Heart right ventricle (tissue), 16 donors: ENCODE measurements at regions not wholly inside any gene's neighbourhood (a gene's known extent, or its start where the extent isn't known, plus 50 kb on each side); places are given as distances from the start of the nearest gene placed in this dataset.

Experiments used
- ATAC-seq, 8 donors: fragments of 200-7000 bp; cut with Tn5 transposase; one replicate each; pipeline ENCODE4 v1.9.1; 2020; ENCODE audit warnings: mild to moderate bottlenecking in 8 of 8, moderate library complexity in 8 of 8, moderate number of reproducible peaks in 1 of 8
- DNase-seq, 2 donors: peaks; one replicate each; pipeline ENCODE4 v3.0.0-alpha.2; 2020
- H3K27ac ChIP-seq, 10 donors: fragments of 200-600 bp; sonication (generic) in 2 of 10; one replicate each; pipeline versions ENCODE4 v1.5.0 to v1.8.0; 2020 to 2022; ENCODE audit warnings: mild to moderate bottlenecking in 3 of 10
- H3K27me3 ChIP-seq, 7 donors: fragments of 200-600 bp; one replicate each; pipeline ENCODE4 v1.8.0; 2021 to 2022; ENCODE audit warnings: mild to moderate bottlenecking in 2 of 7
- H3K36me3 ChIP-seq, 9 donors: fragments of 200-600 bp; sonication (generic) in 1 of 9; one replicate each; pipeline versions ENCODE4 v1.5.0 to v1.8.0; 2020 to 2022; ENCODE audit warnings: mild to moderate bottlenecking in 2 of 9
- H3K4me1 ChIP-seq, 9 donors: fragments of 200-600 bp; sonication (generic) in 1 of 9; one replicate each; pipeline versions ENCODE4 v1.5.0 to v1.8.0; 2020 to 2022; ENCODE audit warnings: mild to moderate bottlenecking in 4 of 9
- H3K4me3 ChIP-seq, 10 donors: fragments of 200-600 bp; sonication (generic) in 2 of 10; one replicate each; pipeline versions ENCODE4 v1.5.0 to v1.8.0; 2020 to 2022; ENCODE audit warnings: mild to moderate bottlenecking in 7 of 10, moderate library complexity in 2 of 10
- H3K9me3 ChIP-seq, 11 donors: fragments of 200-600 bp in 10 of 11; sonication (generic) in 2 of 11; one replicate each; pipeline versions ENCODE4 v1.5.0 to v1.8.0; 2013 to 2022; ENCODE audit warnings: mild to moderate bottlenecking in 2 of 11, control low read depth in 1 of 11, moderate library complexity in 1 of 11
- WGBS, 2 donors: extraction: QIAGEN DNeasy Blood & Tissue Kit; methylation state at CpG; one replicate each; pipeline ENCODE4 v1.1.7; 2013; ENCODE audit warnings: inconsistent platforms in 1 of 2; 5-methylcytosine and 5-hydroxymethylcytosine counted together
- intact Hi-C, 10 donors: fragments of 100-400 bp; cut with DNase I; formaldehyde crosslinking; loops; one replicate each; pipeline versions ENCODE4 v1.11.1 to v1.14.2; 2022
- TF ChIP-seq, protein P1 (sequence below), 9 donors: fragments of 200-600 bp; sonication (generic) in 2 of 9; IDR thresholded peaks; one replicate each; pipeline versions ENCODE4 v1.5.0 to v1.8.0; 2021 to 2022; ENCODE audit warnings: antibody characterized with exemption in 9 of 9, mild to moderate bottlenecking in 5 of 9, moderate library complexity in 1 of 9
- donor health status: Arrhythmogenic right ventricular cardiomyopathy.
- donor health status: ischemic (EF 13 %, LVEDD 7.1; RV severe dilation, severe dysfunction).
- donor health status: healthy with polysubstance abuse.
- donor health status: DM: no; HTN: yes; CAD: no.
- donor health status: DM: no; HTN: no; CAD: no.
- donor health status: ischemic (EF 25% LVEDD 6.9; RV normal size, moderate dysfunction).
- donor health status: ischemic (EF 25% LVEDD 5.7; RV mildly dilated, moderate dysfunction).
- donor health status: healthy.
- donor health status: DM: yes; HTN: yes; CAD: no.
- donor health status: Ischemic cardiomyopathy.
- donor health status: ischemic (EF 35%, LVEDD 5.7; RV mildly dilated, moderate dysfunction).
- donor health status: nonischemic (EF 11% LVEDD 7.7; RV severe dilation, severe dysfunction).
- donor health status: DM: yes; HTN: yes; CAD: no.
- donor health status: PGD.
- donor health status: ischemic (EF 29% LVEDD 5.4; RV normal size, mild dysfunction).
- donor health status: nonischemic (EF 23%, LVEDD 6.1; RV moderate dilation, normal function).

DNA sequence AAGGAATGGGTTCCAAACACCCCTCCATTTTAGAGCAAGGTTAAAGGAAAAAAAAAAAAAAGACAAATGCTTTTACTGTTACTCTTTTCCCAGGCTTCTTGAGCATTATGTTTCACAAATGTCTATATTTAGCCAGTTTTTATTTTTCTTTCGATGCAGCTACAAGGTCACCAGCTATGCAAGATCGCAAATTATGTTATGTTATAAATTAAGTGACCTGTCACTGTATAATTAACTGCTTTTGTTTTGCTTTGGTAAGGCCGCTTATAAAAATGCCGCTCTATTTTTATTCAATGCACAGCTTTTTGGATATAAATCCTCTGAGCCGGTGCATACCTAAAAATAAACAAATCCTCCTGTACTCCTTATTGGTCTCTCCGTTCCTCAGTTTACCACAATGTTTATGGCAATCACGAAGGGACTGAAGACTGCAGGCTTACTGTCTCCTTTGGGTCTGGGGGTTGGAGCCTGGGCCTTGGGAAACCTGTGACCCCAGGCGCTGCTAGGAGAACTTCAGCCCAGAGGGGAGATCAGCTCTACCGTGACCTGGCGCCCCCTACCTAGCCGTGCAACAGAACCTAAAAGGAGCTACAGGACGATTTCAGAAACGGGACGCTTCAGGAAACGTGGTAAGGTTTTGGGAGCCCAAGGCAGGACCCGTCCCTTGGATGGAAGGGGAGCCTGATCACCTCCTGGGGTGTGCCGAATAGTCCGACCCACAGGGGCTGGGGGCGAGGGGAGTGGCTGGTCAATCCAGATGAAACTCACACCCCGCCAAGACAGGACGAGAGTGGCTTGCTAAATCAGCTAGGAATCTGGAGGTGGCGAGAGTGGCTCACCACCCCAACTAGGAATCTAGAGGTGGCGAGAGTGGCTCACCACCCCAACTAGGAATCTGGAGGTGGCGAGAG lies 101.2 kb upstream of the CD55 start:
- Histone ChIP-seq H3K9me3 (peaks cover 0 to 1% (median 0%) of the 10 kb centered on the region in 11 donors), H3K4me1 (peaks cover 0 to 15% (median 13%) of the 10 kb centered on the region in 9 donors), H3K27me3 (no peaks in the 10 kb centered on the region), H3K4me3 (no peak overlapping the region), H3K36me3 (no peaks in the 10 kb centered on the region), H3K27ac (no peak overlapping the region)
- DNase-seq, result no peak
- 85 to 89% methylated on average over 24 of the region's 24 CpGs for WGBS, 2 donors
- TF ChIP-seq, protein P1, sequence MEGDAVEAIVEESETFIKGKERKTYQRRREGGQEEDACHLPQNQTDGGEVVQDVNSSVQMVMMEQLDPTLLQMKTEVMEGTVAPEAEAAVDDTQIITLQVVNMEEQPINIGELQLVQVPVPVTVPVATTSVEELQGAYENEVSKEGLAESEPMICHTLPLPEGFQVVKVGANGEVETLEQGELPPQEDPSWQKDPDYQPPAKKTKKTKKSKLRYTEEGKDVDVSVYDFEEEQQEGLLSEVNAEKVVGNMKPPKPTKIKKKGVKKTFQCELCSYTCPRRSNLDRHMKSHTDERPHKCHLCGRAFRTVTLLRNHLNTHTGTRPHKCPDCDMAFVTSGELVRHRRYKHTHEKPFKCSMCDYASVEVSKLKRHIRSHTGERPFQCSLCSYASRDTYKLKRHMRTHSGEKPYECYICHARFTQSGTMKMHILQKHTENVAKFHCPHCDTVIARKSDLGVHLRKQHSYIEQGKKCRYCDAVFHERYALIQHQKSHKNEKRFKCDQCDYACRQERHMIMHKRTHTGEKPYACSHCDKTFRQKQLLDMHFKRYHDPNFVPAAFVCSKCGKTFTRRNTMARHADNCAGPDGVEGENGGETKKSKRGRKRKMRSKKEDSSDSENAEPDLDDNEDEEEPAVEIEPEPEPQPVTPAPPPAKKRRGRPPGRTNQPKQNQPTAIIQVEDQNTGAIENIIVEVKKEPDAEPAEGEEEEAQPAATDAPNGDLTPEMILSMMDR (IDR thresholded peaks at IDR 0.05), result no peak
- ATAC-seq, result no peak
- intact Hi-C loops, result loop anchor here in 1 of 10 donors (10.0 kb wide), 1 partner anchor 55 kb away; no protein-coding TSS in a partner anchor

DNA sequence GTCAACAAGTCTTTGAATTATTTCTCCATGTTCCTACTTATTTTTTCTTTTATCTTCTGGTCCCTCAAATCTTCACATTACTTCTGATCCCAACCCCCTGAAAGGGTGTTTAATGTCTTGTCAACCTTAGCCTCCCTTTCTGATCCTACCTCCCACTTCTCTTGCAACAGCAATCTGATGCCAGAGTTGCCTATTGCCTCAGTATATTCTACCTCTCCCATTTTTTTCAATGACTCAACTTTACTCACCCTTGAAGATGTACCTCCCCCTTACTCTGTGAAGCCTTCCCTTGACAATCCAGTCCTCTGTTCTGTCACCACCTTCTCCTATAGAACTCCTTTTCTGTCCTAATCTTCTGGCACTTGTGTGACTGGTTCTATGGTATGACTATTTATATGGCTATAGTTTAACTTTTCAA lies 99.5 kb upstream of the CD55 start:
- TF ChIP-seq, protein P1 (IDR thresholded peaks at IDR 0.05), result no peak
- Histone ChIP-seq H3K4me1 (peaks cover 0 to 15% (median 13%) of the 10 kb centered on the region in 9 donors), H3K36me3 (no peaks in the 10 kb centered on the region), H3K9me3 (no peaks in the 10 kb centered on the region), H3K4me3 (no peak overlapping the region), H3K27ac (no peak overlapping the region), H3K27me3 (no peaks in the 10 kb centered on the region)
- no peak for DNase-seq
- intact Hi-C loops, result loop anchor here in 1 of 10 donors (10.0 kb wide), 1 partner anchor 57 kb away; no protein-coding TSS in a partner anchor
- no peak for ATAC-seq

- DNase-seq (no peak), ATAC-seq (no peak)
- peaks cover 0 to 12% (median 10%) of the 10 kb centered on the region in 9 donors for H3K4me1 ChIP-seq
- no peaks in the 10 kb centered on the region for H3K27me3 ChIP-seq
- H3K27ac ChIP-seq, result no peak overlapping the region
- H3K4me3 ChIP-seq, result no peak overlapping the region
- WGBS, 2 donors, result 60 to 75% methylated on average over 2 of the region's 2 CpGs
- TF ChIP-seq, protein P1 (IDR thresholded peaks at IDR 0.05), result no peak
- intact Hi-C loops, result loop anchor here in 1 of 10 donors (10.0 kb wide), 1 partner anchor 58 kb away; no protein-coding TSS in a partner anchor
- H3K36me3 ChIP-seq, result no peaks in the 10 kb centered on the region
- no peaks in the 10 kb centered on the region for H3K9me3 ChIP-seq
Observed at GRCh38 chr1:207223162-207223561, 98.3 kb upstream of the CD55 start.

DNA sequence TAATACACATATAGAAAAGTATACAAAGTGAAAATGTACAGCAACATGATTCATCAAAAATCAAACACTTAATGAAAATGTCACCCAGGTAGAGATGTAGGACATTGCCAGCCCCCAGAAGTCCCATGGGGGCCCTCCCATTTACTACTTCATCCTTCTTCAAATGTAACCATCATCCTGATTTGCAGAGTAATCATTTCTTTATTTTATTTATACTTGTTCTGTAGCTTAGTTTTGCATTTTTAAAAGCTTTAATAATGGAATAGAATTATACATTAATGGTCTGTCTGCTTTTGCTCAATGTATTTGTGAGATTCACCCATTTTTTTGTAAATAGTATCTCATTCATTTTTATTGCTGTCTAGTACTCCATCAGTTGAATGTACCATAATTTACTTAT lies 96.8 kb upstream of the CD55 start:
- Histone ChIP-seq H3K27ac (no peak overlapping the region), H3K36me3 (no peaks in the 10 kb centered on the region), H3K9me3 (no peaks in the 10 kb centered on the region), H3K4me1 (no peaks in the 10 kb centered on the region), H3K27me3 (no peaks in the 10 kb centered on the region), H3K4me3 (no peak overlapping the region)
- ATAC-seq (no peak), DNase-seq (no peak)
- TF ChIP-seq, protein P1 (IDR thresholded peaks at IDR 0.05), result no peak
- intact Hi-C loops, result loop anchor here in 1 of 10 donors (10.0 kb wide), 1 partner anchor 60 kb away; no protein-coding TSS in a partner anchor
